ENCODE measurements at regions not wholly inside any gene's neighbourhood (a gene's known extent, or its start where the extent isn't known, plus 50 kb on each side); places are given as distances from the start of the nearest gene placed in this dataset.

GRCh38 chr4:95761871-95762270, 78.0 kb upstream of the PDHA2 start:
- no peak for DNase-seq (ENCODE audit: low read depth, low spot score)
- Histone ChIP-seq H3K9ac (replicated peaks; ENCODE audit: extremely low read depth, insufficient read depth, low read length) (no peak overlapping the region), H3K36me3 (ENCODE audit: control insufficient read depth in 2 of 2, extremely low read depth in 1 of 2, insufficient read depth in 2 of 2, low read length in 2 of 2) (no peaks in the 10 kb centered on the region), H3K27me3 (ENCODE audit: control insufficient read depth in 2 of 2, insufficient read depth in 2 of 2, low read length in 2 of 2) (peaks cover 0 to 2% of the 10 kb centered on the region in 2 experiments), H3K27ac (ENCODE audit: insufficient read depth, low read depth, low read length) (peak overlapping the region; percentile 30), H3K9me3 (replicated peaks; ENCODE audit: control insufficient read depth, insufficient read depth, low read length) (no peaks in the 10 kb centered on the region), H3K9me1 (replicated peaks; ENCODE audit: control insufficient read depth, extremely low read depth, insufficient read depth, low read length) (no peaks in the 10 kb centered on the region), H3K79me2 (ENCODE audit: control insufficient read depth, insufficient read depth, low read length) (no peaks in the 10 kb centered on the region), H3K4me1 (ENCODE audit: control insufficient read depth, extremely low read depth, insufficient read depth, low read length) (peaks cover 30% of the 10 kb centered on the region), H3K4me2 (ENCODE audit: insufficient read depth, low read length) (peak overlapping the region; percentile 40), H3K4me3 (replicated peaks in 1 of 3; ENCODE audit: insufficient read depth in 1 of 3, low read depth in 1 of 3, low read length in 3 of 3) (no peak overlapping the region), H2AFZ (ENCODE audit: low read depth, low read length) (peak overlapping the region; percentile 15), H4K20me1 (replicated peaks; ENCODE audit: control insufficient read depth, extremely low read depth, insufficient read depth, low read length) (no peaks in the 10 kb centered on the region)
- ChIA-PET POLR2A (no interaction called here), CTCF (no interaction called here)
- BruUV-seq (replicated peaks): no TSS peak
- intact Hi-C loops (cut with micrococcal nuclease): loop anchor here (2.0 to 10.0 kb wide), 3 partner anchors 61 to 607 kb away; no protein-coding TSS in a partner anchor
- FAIRE-seq: peak; percentile 4
- dilution Hi-C loops (cut with MboI; ENCODE audit: extremely low pct_ligation_motif_present, low sequenced_read_pairs): no loop called here
- TF ChIP-seq EZH2 (IDR thresholded peaks at IDR 0.05; ENCODE audit: borderline replicate concordance, low read depth, low read length, severe bottlenecking) (no peak), GATA2 (IDR thresholded peaks at IDR 0.05; ENCODE audit: insufficient read depth, insufficient read length, low read depth, low read length) (no peak), FOS (IDR thresholded peaks at IDR 0.05; ENCODE audit: borderline replicate concordance, insufficient read depth, low read length) (no peak), MYC (IDR thresholded peaks at IDR 0.05; ENCODE audit: low read depth, low read length) (no peak), POLR2A (IDR thresholded peaks at IDR 0.05; ENCODE audit: low read depth, low read length) (no peak), JUN (IDR thresholded peaks at IDR 0.05; ENCODE audit: borderline replicate concordance, insufficient read depth, insufficient read length, low read depth) (no peak), POLR2AphosphoS5 (IDR thresholded peaks at IDR 0.05; ENCODE audit: insufficient read depth, low read depth, low read length) (no peak)
- TF ChIP-seq, protein P1, sequence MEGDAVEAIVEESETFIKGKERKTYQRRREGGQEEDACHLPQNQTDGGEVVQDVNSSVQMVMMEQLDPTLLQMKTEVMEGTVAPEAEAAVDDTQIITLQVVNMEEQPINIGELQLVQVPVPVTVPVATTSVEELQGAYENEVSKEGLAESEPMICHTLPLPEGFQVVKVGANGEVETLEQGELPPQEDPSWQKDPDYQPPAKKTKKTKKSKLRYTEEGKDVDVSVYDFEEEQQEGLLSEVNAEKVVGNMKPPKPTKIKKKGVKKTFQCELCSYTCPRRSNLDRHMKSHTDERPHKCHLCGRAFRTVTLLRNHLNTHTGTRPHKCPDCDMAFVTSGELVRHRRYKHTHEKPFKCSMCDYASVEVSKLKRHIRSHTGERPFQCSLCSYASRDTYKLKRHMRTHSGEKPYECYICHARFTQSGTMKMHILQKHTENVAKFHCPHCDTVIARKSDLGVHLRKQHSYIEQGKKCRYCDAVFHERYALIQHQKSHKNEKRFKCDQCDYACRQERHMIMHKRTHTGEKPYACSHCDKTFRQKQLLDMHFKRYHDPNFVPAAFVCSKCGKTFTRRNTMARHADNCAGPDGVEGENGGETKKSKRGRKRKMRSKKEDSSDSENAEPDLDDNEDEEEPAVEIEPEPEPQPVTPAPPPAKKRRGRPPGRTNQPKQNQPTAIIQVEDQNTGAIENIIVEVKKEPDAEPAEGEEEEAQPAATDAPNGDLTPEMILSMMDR (IDR thresholded peaks at IDR 0.05; ENCODE audit: extremely low read depth in 1 of 2, insufficient read depth in 1 of 2, low read depth in 1 of 2, low read length in 2 of 2): no peak
- TF ChIP-seq, protein P2, sequence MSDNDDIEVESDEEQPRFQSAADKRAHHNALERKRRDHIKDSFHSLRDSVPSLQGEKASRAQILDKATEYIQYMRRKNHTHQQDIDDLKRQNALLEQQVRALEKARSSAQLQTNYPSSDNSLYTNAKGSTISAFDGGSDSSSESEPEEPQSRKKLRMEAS (IDR thresholded peaks at IDR 0.05; ENCODE audit: insufficient read depth, insufficient read length): no peak

All from endothelial cell of umbilical vein (primary cell).